NCI-H1048 (cell line): ENCODE measurements at regions not wholly inside any gene's neighbourhood (a gene's known extent, or its start where the extent isn't known, plus 50 kb on each side); places are given as distances from the start of the nearest gene placed in this dataset.
"Not testable (repeated sequence)": the region's sequence is repeated elsewhere in the genome, so short reads cannot be mapped to it uniquely, and the experiment has no call there.

Source experiments
- DNase-seq: peaks from one replicate; lab custom pipeline; 2025; lab: John Stamatoyannopoulos, UW

DNA sequence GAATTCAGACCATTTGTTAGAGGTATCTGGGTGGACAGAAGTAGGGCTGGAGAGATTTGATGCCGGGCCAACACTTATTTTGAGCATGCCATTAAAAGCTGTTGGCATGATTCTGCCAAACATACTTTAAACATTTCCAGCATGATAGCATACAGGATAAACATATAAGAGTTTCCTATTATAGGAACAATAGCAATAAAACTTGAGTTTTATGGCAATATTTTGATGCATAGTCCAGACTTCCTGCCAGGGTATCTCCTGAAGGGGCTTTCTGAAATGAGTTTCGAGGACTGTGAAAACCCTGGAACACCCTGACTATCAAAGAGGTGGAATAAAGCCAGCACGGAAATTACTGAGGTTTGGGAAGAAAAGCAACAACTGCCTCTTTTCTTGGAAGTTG, 1398.0 kb upstream of the NXPH2 start:
- DNase-seq, result no peak

DNA sequence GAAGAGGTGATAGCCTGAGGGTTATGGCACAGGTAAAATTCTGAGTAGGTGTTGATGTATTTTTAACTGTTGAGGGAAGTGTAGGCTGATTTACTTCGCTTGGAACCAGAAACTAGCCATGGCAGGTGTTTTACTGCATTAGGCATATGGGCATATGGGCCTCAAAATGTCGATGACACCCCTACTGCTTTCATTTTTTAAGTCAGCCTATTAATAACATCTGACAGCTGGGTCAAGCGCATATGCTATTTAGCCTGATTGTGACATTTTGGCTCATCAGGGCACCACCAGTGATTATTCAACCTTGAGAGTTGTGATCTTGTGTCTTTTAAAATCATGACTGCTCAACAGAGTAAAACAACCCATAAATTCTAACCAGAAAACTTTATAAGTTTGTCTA, 1396.9 kb upstream of the NXPH2 start:
- DNase-seq, result no peak

DNA sequence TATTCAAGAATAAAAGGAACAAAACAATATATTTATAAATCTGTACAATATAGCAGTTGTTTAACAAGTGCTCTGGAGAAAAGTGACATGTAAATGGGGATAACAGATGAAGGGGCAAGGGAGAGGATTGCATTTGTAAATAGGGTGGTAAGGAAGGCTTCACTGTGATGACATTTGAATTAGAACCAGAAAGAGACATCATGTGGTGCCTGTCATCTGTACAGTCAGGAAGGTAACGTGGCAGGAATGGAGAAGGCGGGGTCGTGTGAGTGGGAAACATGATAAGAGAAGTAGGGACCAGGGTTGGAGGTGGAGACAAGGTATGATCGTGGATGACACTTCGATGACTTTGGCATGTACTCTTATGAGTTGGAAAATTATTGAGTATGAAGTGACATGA, 1393.6 kb upstream of the NXPH2 start:
- DNase-seq, result no peak

DNA sequence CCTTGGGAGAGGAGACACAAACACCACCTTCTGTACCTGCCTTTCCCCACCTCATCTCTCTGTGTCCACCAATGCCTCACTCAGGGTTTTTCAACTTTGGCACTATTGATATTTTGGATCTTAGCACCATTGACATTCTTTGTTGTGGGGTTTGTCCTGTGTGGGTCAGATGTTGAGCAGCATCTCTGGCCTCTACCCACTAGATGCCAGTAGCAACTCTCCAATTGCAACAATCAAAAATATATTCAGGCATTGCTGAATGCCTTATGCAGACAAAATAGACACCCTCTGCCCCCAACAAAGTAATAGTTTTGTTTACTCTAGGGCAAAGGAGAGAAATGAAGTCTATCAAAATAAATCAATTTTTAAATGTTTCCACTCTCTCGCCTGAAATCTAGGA, 1384.3 kb upstream of the NXPH2 start:
- DNase-seq, result no peak

DNA sequence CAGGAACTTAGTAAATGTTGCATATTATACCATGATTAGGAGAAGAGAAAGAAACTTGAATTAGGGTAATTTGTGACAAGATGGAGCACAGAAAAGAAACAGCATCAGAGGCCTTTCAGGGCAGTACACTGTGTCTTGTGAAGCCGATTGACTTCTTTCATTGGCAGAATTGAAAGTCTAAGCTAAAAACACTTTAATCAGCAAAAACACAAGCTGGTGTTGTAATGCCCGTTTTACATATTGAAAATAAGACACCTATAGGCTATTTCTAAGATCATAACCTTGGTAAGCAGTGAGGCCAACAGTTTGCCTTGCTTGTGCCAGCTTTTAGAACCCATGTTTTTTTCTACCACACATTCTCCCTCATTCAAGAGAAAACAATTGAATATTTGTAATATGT, 1378.1 kb upstream of the NXPH2 start:
- no peak for DNase-seq

DNA sequence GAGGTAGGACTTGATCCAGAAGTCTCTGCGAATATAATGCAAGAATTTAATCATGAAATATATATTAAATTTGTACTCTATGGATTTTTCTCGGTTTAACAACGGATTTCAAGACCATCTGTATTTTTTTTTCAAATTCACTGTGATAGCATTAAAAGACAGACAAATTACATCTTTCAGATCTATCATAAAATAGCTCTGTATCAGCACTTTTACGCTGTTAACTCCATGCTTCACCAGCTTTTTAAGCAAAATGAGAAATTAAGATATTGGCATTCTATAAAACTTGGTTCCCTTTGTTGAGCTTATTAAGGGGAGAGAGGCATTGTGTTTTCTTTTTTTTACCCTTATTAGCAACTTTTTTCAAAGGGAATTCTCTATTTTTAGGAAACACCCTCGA, 1377.6 kb upstream of the NXPH2 start:
- no peak for DNase-seq

DNA sequence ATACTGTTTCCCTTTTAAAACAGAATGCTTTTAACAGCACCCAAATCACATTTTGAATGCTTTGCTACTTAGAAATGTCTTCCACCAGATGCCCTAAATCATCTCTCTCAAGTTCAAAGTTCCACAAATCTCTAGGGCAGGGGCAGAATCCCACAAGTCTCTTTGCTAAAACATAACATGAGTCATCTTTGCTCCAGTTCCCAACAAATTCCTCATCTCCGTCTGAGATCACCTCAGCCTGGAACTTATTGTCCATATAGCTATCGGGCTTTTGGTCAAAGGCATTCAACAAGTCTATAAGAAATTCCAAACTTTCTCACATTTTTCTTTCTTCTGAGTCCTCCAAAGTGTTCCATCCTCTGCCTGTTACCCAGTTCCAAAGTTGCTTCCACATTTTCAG, 1374.5 kb upstream of the NXPH2 start:
- no peak for DNase-seq

DNA sequence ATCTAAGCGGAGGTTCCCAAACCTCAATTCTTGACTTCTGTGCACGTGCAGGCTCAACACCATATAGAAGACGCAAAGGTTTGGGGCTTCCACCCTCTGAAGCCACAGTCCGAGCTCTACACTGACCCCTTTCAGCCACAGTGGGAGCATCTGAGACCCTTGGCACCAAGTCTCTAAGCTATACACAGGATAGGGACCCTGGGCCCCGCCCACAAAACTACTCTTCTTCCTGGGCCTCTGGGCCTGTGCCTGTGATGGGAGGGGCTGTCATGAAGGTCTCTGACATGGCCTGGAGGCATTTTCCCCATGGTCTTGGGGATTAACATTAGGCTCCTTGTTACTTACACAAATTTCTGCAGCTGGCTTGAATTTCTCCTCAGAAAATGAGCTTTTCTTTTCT, 1374.1 kb upstream of the NXPH2 start:
- DNase-seq, result no peak

DNA sequence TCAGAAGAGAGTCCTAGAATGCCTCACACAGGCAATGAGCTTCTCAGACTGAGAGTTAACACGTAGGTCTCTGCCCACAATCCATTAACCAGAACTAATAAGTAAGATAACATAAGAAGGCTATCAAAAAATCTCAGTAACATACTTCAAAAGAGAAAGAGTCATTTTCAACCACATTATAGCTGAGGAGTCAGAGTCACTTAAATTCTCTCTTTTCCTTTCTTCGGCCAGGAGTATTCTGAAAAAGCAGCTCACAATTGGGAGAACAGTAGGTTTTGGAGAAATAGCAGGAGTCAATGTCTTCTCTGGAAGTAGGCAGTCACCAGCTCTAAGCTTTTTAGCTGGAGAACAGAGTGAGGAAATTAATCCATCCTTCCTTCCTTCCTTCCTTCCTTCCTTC, 1364.4 kb upstream of the NXPH2 start:
- DNase-seq, result no peak

DNA sequence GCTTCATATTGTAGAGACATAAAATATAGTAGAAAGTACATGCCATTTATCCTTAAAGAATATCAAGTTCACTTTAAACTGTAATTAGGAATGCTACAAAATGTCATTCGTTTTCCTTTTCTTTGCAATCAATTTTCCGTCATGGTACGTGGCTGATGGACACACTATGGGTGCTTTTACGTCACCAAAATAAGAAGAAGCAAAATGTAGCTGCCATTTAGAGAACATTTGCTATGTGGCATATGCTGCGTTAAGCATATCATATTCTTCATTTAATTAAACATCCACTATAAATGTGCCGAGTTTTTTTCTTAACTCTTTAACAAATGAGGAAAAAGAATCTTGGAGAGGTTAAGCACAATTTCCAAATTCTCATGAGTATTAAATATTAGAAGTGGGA, 1358.5 kb upstream of the NXPH2 start:
- no peak for DNase-seq

DNA sequence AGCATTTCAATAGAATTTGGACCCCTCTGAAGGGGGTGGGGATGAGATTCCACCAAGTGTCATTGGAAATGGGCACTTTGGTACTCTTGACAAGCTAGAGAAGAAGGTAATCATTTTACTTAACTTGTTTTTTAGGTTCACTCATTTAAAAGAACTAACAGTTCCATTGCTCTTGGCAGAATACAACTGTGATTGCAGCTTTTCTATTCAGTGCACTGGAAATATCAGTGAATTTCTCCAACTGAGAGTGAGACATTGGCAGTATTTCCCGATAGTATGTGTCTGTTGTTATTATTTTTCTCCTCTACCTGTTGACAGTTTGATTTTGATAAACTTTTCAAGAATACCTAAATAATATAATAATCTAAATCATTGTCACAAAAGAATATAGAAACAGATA, 1356.7 kb upstream of the NXPH2 start:
- DNase-seq, result no peak

DNA sequence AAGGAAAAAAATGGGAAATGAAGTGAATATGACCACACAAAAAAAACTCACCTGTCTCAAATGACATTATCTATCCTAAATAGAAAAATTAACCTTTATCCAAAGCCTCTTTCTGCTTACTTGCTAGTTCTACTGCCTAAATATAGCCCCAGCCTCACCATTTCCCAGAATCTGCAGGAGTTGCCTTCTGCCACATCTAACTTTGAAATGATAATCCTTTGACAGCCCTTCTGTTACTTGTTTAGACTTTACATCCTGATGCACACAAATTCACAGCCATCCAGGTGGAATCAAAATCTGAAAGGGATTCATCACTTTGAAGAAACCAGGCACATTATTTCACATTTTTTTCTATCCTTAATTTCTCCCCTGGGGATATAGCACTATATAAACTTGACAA, 1356.2 kb upstream of the NXPH2 start:
- DNase-seq, result no peak

DNA sequence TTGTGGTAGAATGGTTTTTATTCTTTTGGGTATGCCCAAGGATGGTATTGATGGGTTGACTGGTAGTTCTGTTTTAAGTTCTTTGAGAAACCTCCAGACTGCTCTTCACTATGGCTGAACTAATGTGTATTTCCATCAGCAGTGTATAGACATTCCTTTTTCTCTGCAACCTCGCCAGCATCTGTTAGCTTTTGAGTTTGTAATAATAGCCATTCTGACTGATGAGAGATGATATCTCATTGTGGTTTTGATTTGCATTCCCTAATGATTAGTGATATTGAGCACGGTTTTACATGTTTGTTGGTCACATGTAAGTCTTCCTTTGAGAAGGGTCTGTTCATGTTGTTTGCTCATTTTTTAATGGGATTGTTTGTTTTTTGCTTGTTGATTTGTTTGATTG, 1348.7 kb upstream of the NXPH2 start:
- no peak for DNase-seq

DNA sequence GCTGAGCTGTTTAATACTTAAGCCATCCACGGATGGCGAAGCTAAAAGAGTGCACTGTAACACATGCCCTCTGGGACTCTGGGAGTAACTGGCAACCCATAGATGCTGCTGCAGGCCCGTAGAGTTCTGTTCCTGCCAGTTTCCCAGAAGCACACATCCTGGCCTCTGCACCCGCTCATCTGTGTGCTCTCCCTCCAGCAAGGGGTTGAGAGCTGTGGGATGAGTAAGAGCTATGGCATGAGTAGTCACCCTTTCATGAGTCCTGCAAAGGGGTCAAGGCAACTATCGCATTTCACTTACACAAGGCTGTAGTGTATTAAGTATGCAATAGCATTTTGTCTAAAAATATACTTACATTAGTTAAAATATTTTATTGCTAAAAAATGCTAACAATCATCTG, 1341.8 kb upstream of the NXPH2 start:
- DNase-seq, result no peak

DNA sequence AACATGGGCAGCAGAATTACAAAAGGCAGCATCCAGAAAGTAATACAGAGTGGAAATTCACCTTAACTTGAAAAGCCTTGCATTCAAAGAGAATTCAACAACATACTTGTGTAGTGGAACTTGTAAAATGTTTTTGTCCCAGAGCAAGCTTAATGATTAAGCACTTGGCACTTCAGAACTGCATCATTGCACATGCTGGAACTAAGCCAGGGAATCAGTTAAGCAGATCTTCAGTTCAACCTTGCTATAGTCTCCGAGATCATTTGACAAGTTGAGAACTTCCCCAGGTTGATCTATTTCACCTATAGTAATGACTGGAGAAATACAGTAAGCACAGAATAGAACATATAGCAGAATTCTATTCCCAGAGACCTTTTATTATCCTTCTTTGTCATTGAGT, 1337.2 kb upstream of the NXPH2 start:
- no peak for DNase-seq

DNA sequence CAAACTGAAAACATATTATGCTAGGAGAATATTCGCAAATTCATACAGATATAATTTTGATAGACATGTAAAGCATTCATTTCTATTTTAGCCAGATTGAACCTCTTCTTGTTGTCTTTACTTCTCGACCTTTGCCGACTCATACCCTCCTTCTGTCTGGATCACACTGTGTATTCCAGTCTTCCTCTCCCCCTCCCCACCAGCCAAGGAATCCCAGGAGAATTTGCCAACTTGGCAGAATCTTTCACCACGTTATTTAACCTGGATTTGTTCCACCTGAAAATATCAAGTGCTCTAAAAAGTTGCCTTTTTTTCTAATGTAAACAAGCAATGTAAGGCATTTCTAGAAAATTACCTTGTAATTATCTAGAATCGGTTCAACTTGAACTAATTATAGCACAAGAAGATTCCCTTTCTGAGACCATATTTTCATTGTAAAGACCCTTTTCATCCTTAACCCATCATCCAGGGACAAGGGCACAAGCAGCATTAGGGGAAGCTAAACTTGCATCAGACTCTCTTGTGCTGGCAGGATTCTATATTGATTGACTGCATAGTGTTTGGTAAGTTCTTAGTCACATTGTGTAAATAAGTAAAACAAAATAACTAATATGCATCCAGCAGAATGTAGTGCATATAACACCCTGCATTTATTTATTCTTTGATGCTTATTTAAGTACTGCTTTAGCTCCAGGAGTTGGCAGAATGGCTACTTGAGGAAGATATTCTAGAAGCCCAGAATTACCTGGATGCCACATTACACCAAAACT, 1328.7 kb upstream of the NXPH2 start:
- no peak for DNase-seq

DNA sequence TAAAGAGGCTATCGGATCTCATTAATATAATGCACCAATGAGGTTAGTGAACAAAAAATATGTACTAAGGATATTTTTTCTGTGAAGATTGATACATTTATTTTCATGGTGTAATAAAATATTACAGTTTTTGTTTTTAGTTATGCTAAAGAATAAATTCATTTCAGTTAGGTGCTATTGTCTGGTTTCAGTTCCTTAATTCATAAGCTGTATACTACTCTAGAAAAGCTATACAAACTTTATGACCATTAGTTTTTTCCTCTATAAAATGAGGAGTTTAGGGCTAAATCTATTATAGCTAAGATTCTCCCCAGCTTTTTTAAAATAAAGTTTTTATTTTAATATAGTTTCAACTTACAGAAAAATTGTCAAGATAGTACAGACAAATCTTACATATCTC, 1311.7 kb upstream of the NXPH2 start:
- DNase-seq, result no peak

DNA sequence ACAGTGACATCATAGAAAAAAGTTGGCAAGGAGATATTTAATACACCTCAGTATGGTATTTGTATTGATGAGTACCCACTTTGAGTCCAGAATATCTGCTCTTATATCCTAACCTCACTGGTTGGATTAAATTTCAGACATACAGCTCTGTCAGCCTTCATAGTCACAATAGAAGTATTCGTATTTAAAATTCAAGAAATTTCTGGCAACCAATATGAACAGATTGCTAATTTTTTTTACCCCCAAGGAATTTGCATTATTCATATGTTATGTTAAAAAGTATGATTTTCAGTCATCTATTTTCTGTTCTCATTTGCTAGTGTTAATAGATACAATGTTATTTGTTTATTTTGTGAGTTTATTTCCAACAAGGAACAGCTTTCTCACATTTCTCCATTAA, 1306.8 kb upstream of the NXPH2 start:
- DNase-seq, result no peak

DNA sequence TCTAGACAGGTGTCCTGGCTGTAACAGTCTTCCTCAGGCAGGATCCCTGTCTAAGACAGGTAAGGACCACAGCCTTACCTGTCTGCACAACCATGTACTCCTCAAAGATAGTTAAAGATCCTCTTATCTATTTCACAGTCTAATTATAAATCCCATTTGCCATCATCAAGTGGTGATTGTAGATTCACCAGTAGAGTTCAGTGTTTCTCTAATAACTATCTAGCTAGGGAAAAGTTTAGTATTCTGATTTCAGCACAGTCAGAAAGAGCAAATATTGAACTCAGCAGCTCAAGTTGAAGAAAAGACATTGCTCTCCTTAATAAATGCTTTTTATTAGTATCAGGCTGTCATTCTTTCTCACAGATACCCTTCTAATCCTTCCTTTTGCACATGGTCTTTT, 1305.5 kb upstream of the NXPH2 start:
- no peak for DNase-seq

DNA sequence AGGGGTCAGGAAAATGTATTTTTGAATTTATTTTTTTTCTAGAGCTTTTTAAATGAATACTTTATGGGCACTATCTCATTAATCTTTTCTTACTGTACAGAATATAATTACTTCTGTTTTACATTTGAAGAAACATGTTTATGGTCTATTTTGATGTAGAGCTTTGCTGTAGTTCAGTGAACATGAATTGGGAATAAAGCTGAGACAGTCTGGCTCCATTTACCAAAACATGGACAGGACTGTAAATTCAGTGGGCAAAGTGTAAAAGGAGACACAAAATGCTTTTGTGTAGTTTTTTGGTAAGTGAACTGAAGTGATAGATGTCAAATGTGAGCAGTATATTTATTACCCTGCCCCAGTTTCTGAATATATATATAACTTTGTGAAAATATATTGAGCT, 1298.8 kb upstream of the NXPH2 start:
- no peak for DNase-seq

DNA sequence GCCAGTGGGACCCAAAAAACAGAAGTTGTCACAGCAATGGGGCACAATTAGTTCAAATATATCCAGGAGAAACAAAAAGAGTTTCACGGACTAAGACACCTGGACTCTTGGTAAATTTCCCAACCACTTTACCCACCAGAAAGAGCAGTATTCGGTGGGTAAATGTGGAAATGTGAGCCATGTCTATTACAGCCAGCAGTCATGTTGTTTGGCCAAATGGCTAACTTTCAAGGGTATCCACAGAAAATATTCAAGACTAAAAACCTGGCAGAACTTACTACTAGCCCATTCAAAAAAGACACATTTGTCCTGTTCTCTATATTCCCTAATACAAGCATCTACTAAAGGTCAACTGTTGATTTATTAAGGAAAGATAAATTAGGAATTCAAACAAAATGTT, 1296.0 kb upstream of the NXPH2 start:
- DNase-seq, result no peak

DNA sequence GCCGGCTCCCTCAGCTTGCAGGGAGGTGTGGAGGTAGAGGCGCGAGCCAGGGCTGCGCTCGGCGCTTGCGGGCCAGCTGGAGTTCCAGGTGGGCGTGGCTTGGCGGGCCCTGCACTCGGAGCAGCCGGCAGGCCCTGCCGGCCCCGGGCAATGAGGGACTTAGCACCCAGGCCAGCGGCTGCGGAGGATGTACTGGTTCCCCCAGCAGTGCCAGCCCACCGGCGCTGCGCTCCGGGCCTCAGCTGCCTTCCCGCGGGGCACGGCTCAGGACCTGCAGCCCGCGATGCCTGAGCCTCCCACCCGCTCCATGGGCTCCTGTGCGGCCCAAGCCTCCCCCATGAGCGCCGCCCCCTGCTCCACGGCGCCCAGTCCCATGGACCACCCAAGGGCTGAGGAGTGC, 1293.6 kb upstream of the NXPH2 start:
- not testable (repeated sequence) for DNase-seq

DNA sequence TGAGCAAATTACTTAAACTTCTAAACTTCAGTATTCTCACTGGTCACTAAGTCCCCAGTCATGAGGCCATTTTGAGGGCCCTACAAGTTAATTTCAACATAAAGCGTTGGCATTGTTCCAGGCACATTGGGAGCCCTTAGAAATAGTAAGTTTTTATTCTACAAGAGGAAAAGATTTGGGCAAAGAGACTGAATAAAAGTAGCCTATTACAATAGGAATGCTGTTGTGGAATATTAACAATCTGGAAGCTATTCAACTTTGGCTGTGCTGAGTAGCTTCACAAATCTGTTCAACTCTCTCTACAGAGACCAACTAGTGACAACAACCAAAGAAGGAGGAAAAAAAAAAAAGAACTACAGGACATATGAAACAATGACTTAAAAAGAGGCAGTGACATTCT, 1287.5 kb upstream of the NXPH2 start:
- no peak for DNase-seq

DNA sequence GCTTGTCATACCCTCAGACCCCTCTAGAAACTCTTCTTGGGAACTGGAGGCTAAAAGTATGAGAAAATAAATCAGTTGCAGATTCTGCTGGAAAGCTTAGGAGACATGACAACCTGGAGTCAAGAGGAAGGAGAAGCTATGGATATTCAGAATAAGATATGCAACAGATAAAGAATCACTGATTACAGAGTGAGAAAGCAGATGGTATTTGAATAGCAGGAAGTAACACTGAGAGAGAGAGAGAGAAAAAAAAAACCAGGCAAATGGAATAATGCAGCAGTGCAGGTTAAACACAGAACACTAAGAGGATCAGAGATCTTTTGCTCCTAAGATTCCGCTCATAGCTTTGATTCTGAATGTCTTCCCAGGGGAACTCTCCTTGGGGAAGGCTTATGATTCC, 1284.1 kb upstream of the NXPH2 start:
- no peak for DNase-seq

DNA sequence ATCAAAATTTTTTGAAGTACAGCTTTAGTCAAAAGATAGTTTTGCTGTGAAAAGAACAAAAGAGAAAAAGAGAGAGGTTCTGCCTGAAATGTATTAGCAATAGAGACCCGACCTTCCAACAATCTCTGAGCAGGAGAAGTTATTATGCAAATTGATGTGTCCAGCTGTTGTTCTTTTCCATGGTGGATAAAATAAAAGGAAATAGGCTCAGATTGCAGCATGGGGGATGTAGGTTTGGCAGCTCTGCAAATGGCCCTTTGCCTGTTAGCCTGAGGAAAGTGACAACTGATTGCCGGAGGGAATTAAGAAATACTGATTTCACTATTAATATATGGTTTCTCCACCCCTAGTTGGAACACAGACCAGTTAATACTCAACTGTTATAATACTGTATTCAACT, 1283.2 kb upstream of the NXPH2 start:
- DNase-seq, result no peak
